Activated T-cell treated with anti-CD3 and anti-CD28 coated beads, Interleukin-2, amount 50 U/mL, for 48 hours (primary cell): ENCODE measurements at regions not wholly inside any gene's neighbourhood (a gene's known extent, or its start where the extent isn't known, plus 50 kb on each side); places are given as distances from the start of the nearest gene placed in this dataset.
"Not testable (repeated sequence)": the region's sequence is repeated elsewhere in the genome, so short reads cannot be mapped to it uniquely, and the experiment has no call there.

Experiments
- DNase-seq, 2 experiments: peaks; one replicate each; pipeline ENCODE4 v3.0.0-alpha.2; 2020

GRCh38 chr10:3287572-3288445 lies 115.2 kb upstream of the PITRM1 start:
- no peak for DNase-seq

GRCh38 chr10:3282674-3283017 lies 110.1 kb upstream of the PITRM1 start:
- DNase-seq = no peak

GRCh38 chr10:3281941-3282673 lies 109.5 kb upstream of the PITRM1 start:
- DNase-seq = no peak

- no peak for DNase-seq
Measured at GRCh38 chr10:3278771-3279170, 106.2 kb upstream of the PITRM1 start.

GRCh38 chr10:3277566-3277965 lies 105.0 kb upstream of the PITRM1 start:
- no peak for DNase-seq

- DNase-seq = no peak
Measured at GRCh38 chr10:3274414-3274813, 101.8 kb upstream of the PITRM1 start.

GRCh38 chr10:3273966-3274365 lies 101.4 kb upstream of the PITRM1 start:
- no peak for DNase-seq

GRCh38 chr10:3272300-3272699 lies 99.7 kb upstream of the PITRM1 start:
- no peak for DNase-seq

GRCh38 chr10:3271354-3272115 lies 99.0 kb upstream of the PITRM1 start:
- no peak for DNase-seq

GRCh38 chr10:3270577-3271316 lies 98.2 kb upstream of the PITRM1 start:
- DNase-seq = no peak

GRCh38 chr10:3268025-3268424 lies 95.4 kb upstream of the PITRM1 start:
- no peak for DNase-seq

GRCh38 chr10:3265088-3265487 lies 92.5 kb upstream of the PITRM1 start:
- no peak for DNase-seq

GRCh38 chr10:3264161-3264761 lies 91.7 kb upstream of the PITRM1 start:
- no peak for DNase-seq

GRCh38 chr10:3263747-3264146 lies 91.2 kb upstream of the PITRM1 start:
- no peak for DNase-seq

- DNase-seq = no peak
Measured at GRCh38 chr10:3263082-3263481, 90.5 kb upstream of the PITRM1 start.

GRCh38 chr10:3261921-3262320 lies 89.3 kb upstream of the PITRM1 start:
- DNase-seq = no peak

GRCh38 chr10:3260066-3260834 lies 87.7 kb upstream of the PITRM1 start:
- DNase-seq = no peak

GRCh38 chr10:3259499-3259898 lies 86.9 kb upstream of the PITRM1 start:
- no peak for DNase-seq

- no peak for DNase-seq
Measured at GRCh38 chr10:3258394-3258793, 85.8 kb upstream of the PITRM1 start.

GRCh38 chr10:3255616-3256015 lies 83.0 kb upstream of the PITRM1 start:
- no peak for DNase-seq

- DNase-seq = no peak
Measured at GRCh38 chr10:3255075-3255474, 82.5 kb upstream of the PITRM1 start.

- DNase-seq = not testable (repeated sequence)
Measured at GRCh38 chr10:3253974-3254373, 81.4 kb upstream of the PITRM1 start.
